Right cardiac atrium (tissue), 5 donors: ENCODE measurements at regions not wholly inside any gene's neighbourhood (a gene's known extent, or its start where the extent isn't known, plus 50 kb on each side); places are given as distances from the start of the nearest gene placed in this dataset.
"Not testable (repeated sequence)": the region's sequence is repeated elsewhere in the genome, so short reads cannot be mapped to it uniquely, and the experiment has no call there.

Source experiments
- ATAC-seq, 2 donors: fragments of 200-7000 bp; cut with Tn5 transposase; one replicate each; pipeline versions ENCODE4 v1.8.0 to v1.9.1; 2020; ENCODE audit warnings: moderate library complexity in 2 of 2, mild to moderate bottlenecking in 1 of 2
- DNase-seq, 3 donors: peaks; one replicate each; pipeline ENCODE4 v3.0.0-alpha.2; 2020
- H3K27ac ChIP-seq: one replicate; pipeline ENCODE4 v1.5.1; 2013; ENCODE audit warnings: mild to moderate bottlenecking, low read length, control low read depth, moderate library complexity
- H3K27me3 ChIP-seq: one replicate; pipeline ENCODE4 v1.6.1; 2013; ENCODE audit not compliant: control insufficient read depth, insufficient read depth
- H3K4me1 ChIP-seq: one replicate; pipeline ENCODE4 v1.6.1; 2013; ENCODE audit warnings: low read length; ENCODE audit not compliant: control insufficient read depth, insufficient read depth
- H3K4me3 ChIP-seq: one replicate; pipeline ENCODE4 v1.5.1; 2013; ENCODE audit warnings: low read length, control low read depth
- H3K9me3 ChIP-seq: one replicate; pipeline ENCODE4 v1.6.1; 2013; ENCODE audit warnings: low read length; ENCODE audit not compliant: control insufficient read depth
- WGBS: extraction: QIAGEN DNeasy Blood & Tissue Kit; methylation state at CpG from one replicate; pipeline ENCODE4 v1.1.7; 2013; 5-methylcytosine and 5-hydroxymethylcytosine counted together
- intact Hi-C, 4 donors: fragments of 100-400 bp; cut with DNase I; formaldehyde crosslinking; loops; one replicate each; pipeline versions ENCODE4 v1.11.0 to v1.14.0; 2022 to 2023
- donor health status: healthy with polysubstance abuse.
- donor health status: DM: no; HTN: yes; CAD: no.
- donor health status: DM: no; HTN: no; CAD: no.
- donor health status: DM: no; HTN: yes; CAD: no; lungs with severe emphysema.
- donor health status: DM: yes; HTN: yes; CAD: no.

- Histone ChIP-seq H3K4me1 (no peaks in the 10 kb centered on the region), H3K27me3 (no peaks in the 10 kb centered on the region), H3K27ac (no peak overlapping the region), H3K9me3 (no peaks in the 10 kb centered on the region), H3K4me3 (no peak overlapping the region)
- intact Hi-C loops = no loop called here
- ATAC-seq = no peak
- 62% methylated on average over 2 of the region's 2 CpGs for WGBS
- DNase-seq = no peak
These were observed 1357.9 kb downstream of the SLITRK5 start for GRCh38 chr13:89029062-89029461.

- DNase-seq = no peak
- no peaks in the 10 kb centered on the region for H3K27me3 ChIP-seq
- no peaks in the 10 kb centered on the region for H3K9me3 ChIP-seq
- intact Hi-C loops = no loop called here
- 88% methylated on average over 1 of the region's 1 CpG for WGBS
- no peak overlapping the region for H3K27ac ChIP-seq
- H3K4me3 ChIP-seq = no peak overlapping the region
- no peak for ATAC-seq
- H3K4me1 ChIP-seq = no peaks in the 10 kb centered on the region
These were observed 1362.8 kb downstream of the SLITRK5 start for GRCh38 chr13:89034015-89034414.

- 75% methylated on average over 3 of the region's 3 CpGs for WGBS
- H3K4me3 ChIP-seq = no peak overlapping the region
- DNase-seq (no peak), ATAC-seq (no peak)
- no peaks in the 10 kb centered on the region for H3K9me3 ChIP-seq
- no peaks in the 10 kb centered on the region for H3K27me3 ChIP-seq
- intact Hi-C loops = no loop called here
- H3K4me1 ChIP-seq = no peaks in the 10 kb centered on the region
- H3K27ac ChIP-seq = no peak overlapping the region
These were observed 1381.5 kb downstream of the SLITRK5 start for GRCh38 chr13:89052699-89053098.

GRCh38 chr13:89053418-89053817 is 1382.2 kb downstream of the SLITRK5 start:
- Histone ChIP-seq H3K4me3 (no peak overlapping the region), H3K4me1 (no peaks in the 10 kb centered on the region), H3K9me3 (no peaks in the 10 kb centered on the region), H3K27ac (no peak overlapping the region), H3K27me3 (no peaks in the 10 kb centered on the region)
- 83% methylated on average over 1 of the region's 1 CpG for WGBS
- intact Hi-C loops = no loop called here
- ATAC-seq = no peak
- DNase-seq = no peak

GRCh38 chr13:89057274-89057673 is 1386.1 kb downstream of the SLITRK5 start:
- Histone ChIP-seq H3K4me3 (no peak overlapping the region), H3K27me3 (no peaks in the 10 kb centered on the region), H3K27ac (no peak overlapping the region), H3K4me1 (no peaks in the 10 kb centered on the region), H3K9me3 (no peaks in the 10 kb centered on the region)
- DNase-seq = no peak
- ATAC-seq = no peak
- intact Hi-C loops = no loop called here

- intact Hi-C loops = no loop called here
- no peaks in the 10 kb centered on the region for H3K4me1 ChIP-seq
- no peak for DNase-seq
- H3K9me3 ChIP-seq = no peaks in the 10 kb centered on the region
- H3K27me3 ChIP-seq = no peaks in the 10 kb centered on the region
- 90% methylated on average over 3 of the region's 3 CpGs for WGBS
- no peak overlapping the region for H3K4me3 ChIP-seq
- ATAC-seq = no peak
- H3K27ac ChIP-seq = no peak overlapping the region
These were observed 1386.7 kb downstream of the SLITRK5 start for GRCh38 chr13:89057862-89058261.

- Histone ChIP-seq H3K4me3 (no peak overlapping the region), H3K4me1 (no peaks in the 10 kb centered on the region), H3K27ac (no peak overlapping the region), H3K9me3 (no peaks in the 10 kb centered on the region), H3K27me3 (no peaks in the 10 kb centered on the region)
- WGBS = 79% methylated on average over 1 of the region's 1 CpG
- DNase-seq (no peak), ATAC-seq (no peak)
- intact Hi-C loops = no loop called here
These were observed 1390.7 kb downstream of the SLITRK5 start for GRCh38 chr13:89061821-89062220.

GRCh38 chr13:89066868-89067466 is 1395.8 kb downstream of the SLITRK5 start:
- H3K4me1 ChIP-seq = no peaks in the 10 kb centered on the region
- DNase-seq (no peak), ATAC-seq (peak in 1 of 2 donors; percentile 53)
- no peak overlapping the region for H3K4me3 ChIP-seq
- no peaks in the 10 kb centered on the region for H3K9me3 ChIP-seq
- WGBS = 24% methylated on average over 9 of the region's 9 CpGs
- H3K27ac ChIP-seq = no peak overlapping the region
- no peaks in the 10 kb centered on the region for H3K27me3 ChIP-seq
- intact Hi-C loops = no loop called here

- no peak overlapping the region for H3K27ac ChIP-seq
- 61% methylated on average over 1 of the region's 1 CpG for WGBS
- H3K4me1 ChIP-seq = no peaks in the 10 kb centered on the region
- no peaks in the 10 kb centered on the region for H3K9me3 ChIP-seq
- DNase-seq (no peak), ATAC-seq (no peak)
- H3K27me3 ChIP-seq = no peaks in the 10 kb centered on the region
- no peak overlapping the region for H3K4me3 ChIP-seq
- intact Hi-C loops = no loop called here
These were observed 1401.8 kb downstream of the SLITRK5 start for GRCh38 chr13:89072979-89073378.

- no peaks in the 10 kb centered on the region for H3K27me3 ChIP-seq
- H3K9me3 ChIP-seq = no peaks in the 10 kb centered on the region
- ATAC-seq (no peak), DNase-seq (no peak)
- no peak overlapping the region for H3K4me3 ChIP-seq
- H3K27ac ChIP-seq = no peak overlapping the region
- 91% methylated on average over 2 of the region's 2 CpGs for WGBS
- H3K4me1 ChIP-seq = no peaks in the 10 kb centered on the region
- intact Hi-C loops = no loop called here
These were observed 1405.5 kb downstream of the SLITRK5 start for GRCh38 chr13:89076622-89077021.

GRCh38 chr13:89082623-89083022 is 1411.5 kb downstream of the SLITRK5 start:
- ATAC-seq (no peak), DNase-seq (no peak)
- no peak overlapping the region for H3K27ac ChIP-seq
- no peaks in the 10 kb centered on the region for H3K27me3 ChIP-seq
- no peaks in the 10 kb centered on the region for H3K9me3 ChIP-seq
- no peak overlapping the region for H3K4me3 ChIP-seq
- intact Hi-C loops = no loop called here
- no peaks in the 10 kb centered on the region for H3K4me1 ChIP-seq
- WGBS = 83% methylated on average over 3 of the region's 3 CpGs

GRCh38 chr13:89088107-89088506 is 1416.9 kb downstream of the SLITRK5 start:
- intact Hi-C loops, H3K4me3 ChIP-seq, H3K27me3 ChIP-seq, H3K4me1 ChIP-seq, ATAC-seq, H3K27ac ChIP-seq, H3K9me3 ChIP-seq: not testable (repeated sequence)
- 88% methylated on average over 16 of the region's 16 CpGs for WGBS
- peak in 1 of 3 donors; percentile 15 for DNase-seq
